Panc1 (cell line): ENCODE measurements at regions not wholly inside any gene's neighbourhood (a gene's known extent, or its start where the extent isn't known, plus 50 kb on each side); places are given as distances from the start of the nearest gene placed in this dataset.

Experiments used
- ATAC-seq: fragments of 200-7000 bp; cut with Tn5 transposase; 2 replicates; pipeline ENCODE4 v1.9.1; 2020; ENCODE audit warnings: mild to moderate bottlenecking, moderate library complexity
- BruUV-seq: library from RNA; stranded (reverse); fragments of 400-500 nt; replicated peaks from 2 replicates; lab custom pipeline; 2021; lab: Mats Ljungman, UMichigan
- CTCF ChIA-PET: fragments of 300-600 bp; sonication (Branson Sonifier 250); formaldehyde crosslinking; loops from one replicate; lab custom pipeline; 2022; ENCODE audit warnings: antibody characterized with exemption; lab: Charles Lee
- POLR2A ChIA-PET: fragments of 300-600 bp; sonication (Branson Sonifier 250); formaldehyde crosslinking; loops from one replicate; lab custom pipeline; 2022; ENCODE audit warnings: antibody characterized with exemption; lab: Charles Lee
- DNase-seq: peaks from one replicate; pipeline ENCODE4 v3.0.0-alpha.2; 2010; ENCODE audit warnings: low read depth, low spot score
- H3K27ac ChIP-seq: 2 replicates; pipeline ENCODE4 v1.5.1; 2011; ENCODE audit warnings: mild to moderate bottlenecking, low read length, inconsistent platforms
- H3K27me3 ChIP-seq: fragments of 200-500 bp; sonication (Bioruptor generic); 2 replicates; pipeline ENCODE4 v1.6.0; 2014; ENCODE audit warnings: low read length, inconsistent platforms; ENCODE audit not compliant: control insufficient read depth, insufficient read depth
- H3K36me3 ChIP-seq: fragments of 200-500 bp; sonication (Bioruptor generic); 2 replicates; pipeline ENCODE4 v1.5.1; 2014; ENCODE audit warnings: inconsistent platforms, mild to moderate bottlenecking, low read length, moderate library complexity; ENCODE audit not compliant: control insufficient read depth, insufficient read depth
- H3K4me1 ChIP-seq: 2 replicates; pipeline ENCODE4 v1.5.1; 2011; ENCODE audit warnings: inconsistent platforms, mild to moderate bottlenecking, low read length, moderate library complexity; ENCODE audit not compliant: control insufficient read depth, insufficient read depth
- H3K4me3 ChIP-seq, 2 experiments: 2 replicates each; pipeline ENCODE4 v1.5.1; 2011 to 2012; ENCODE audit warnings: low read depth in 2 of 2, low read length in 2 of 2, mild to moderate bottlenecking in 2 of 2, inconsistent platforms in 1 of 2, moderate library complexity in 1 of 2
- H3K9me3 ChIP-seq: fragments of 200-500 bp; sonication (Bioruptor generic); 2 replicates; pipeline ENCODE4 v1.5.1; 2014; ENCODE audit warnings: low read depth, mild to moderate bottlenecking, inconsistent platforms, low read length, moderate library complexity; ENCODE audit not compliant: control insufficient read depth, insufficient read depth
- POLR2AphosphoS5 ChIP-seq: IDR thresholded peaks from 2 replicates; pipeline ENCODE4 v1.6.1; 2012; ENCODE audit warnings: mild to moderate bottlenecking, low read depth, low read length, moderate library complexity
- SIN3A ChIP-seq: IDR thresholded peaks from 2 replicates; pipeline ENCODE4 v1.6.1; 2012; ENCODE audit warnings: low read depth, mild to moderate bottlenecking, low read length, moderate library complexity, borderline replicate concordance; ENCODE audit not compliant: insufficient read depth
- TCF7L2 ChIP-seq: IDR thresholded peaks from 2 replicates; pipeline ENCODE4 v1.6.1; 2011; ENCODE audit warnings: mild to moderate bottlenecking, low read depth, low read length, inconsistent platforms
- in situ Hi-C: cut with HindIII; loops from 2 replicates; pipeline ENCODE4 v1.10.0; 2016; ENCODE audit warnings: low sequenced_read_pairs, low pct_unique_long_range_greater_than_20kb
- intact Hi-C: fragments of 100-400 bp; cut with micrococcal nuclease; formaldehyde crosslinking; loops from one replicate; pipeline ENCODE4 v1.10.0; 2022; ENCODE audit not compliant: unreplicated experiment
- TF ChIP-seq, protein P1 (sequence below), 2 experiments: IDR thresholded peaks; 2 replicates each; pipeline ENCODE4 v1.6.1; 2011 to 2012; ENCODE audit warnings: low read depth in 2 of 2, control low read depth in 1 of 2, low read length in 1 of 2, mild to moderate bottlenecking in 1 of 2, moderate library complexity in 1 of 2; ENCODE audit not compliant: insufficient read depth in 1 of 2
- TF ChIP-seq, protein P2 (sequence below): fragments of 450-650 bp; IDR thresholded peaks from 2 replicates; pipeline ENCODE4 v1.5.1; 2017; ENCODE audit warnings: mild to moderate bottlenecking

DNA sequence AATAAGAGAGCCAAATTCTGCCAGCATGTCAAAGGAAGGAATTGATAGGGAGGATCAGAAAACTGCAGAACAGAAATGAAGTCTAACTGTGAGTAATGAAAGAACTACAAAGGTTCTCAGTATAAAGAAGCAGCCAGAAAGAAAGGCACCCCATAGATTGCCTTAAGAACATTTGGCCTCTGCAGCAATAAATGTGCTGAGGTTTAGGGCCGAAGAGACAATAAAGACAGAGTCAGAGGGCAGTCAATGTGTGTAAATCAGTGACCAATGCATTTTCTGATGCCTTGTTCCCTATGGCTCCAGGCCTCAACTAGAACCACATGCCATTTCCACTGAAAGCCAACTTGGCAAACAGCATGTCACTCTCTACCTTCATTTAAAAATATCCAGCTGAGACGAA is 281.0 kb downstream of the HINT1 start:
- intact Hi-C loops (no loop called here), in situ Hi-C loops (no loop called here)
- ATAC-seq (no peak), DNase-seq (no peak)
- no peak overlapping the region for H3K4me3 ChIP-seq
- no TSS peak for BruUV-seq
- H3K4me1 ChIP-seq, result no peaks in the 10 kb centered on the region
- H3K27ac ChIP-seq, result no peak overlapping the region
- H3K27me3 ChIP-seq, result peaks cover 8% of the 10 kb centered on the region; the same call in 1 of the 2 replicates
- CTCF ChIA-PET, result no interaction called here
- no peaks in the 10 kb centered on the region for H3K9me3 ChIP-seq
- H3K36me3 ChIP-seq, result no peaks in the 10 kb centered on the region
- TF ChIP-seq, protein P1, sequence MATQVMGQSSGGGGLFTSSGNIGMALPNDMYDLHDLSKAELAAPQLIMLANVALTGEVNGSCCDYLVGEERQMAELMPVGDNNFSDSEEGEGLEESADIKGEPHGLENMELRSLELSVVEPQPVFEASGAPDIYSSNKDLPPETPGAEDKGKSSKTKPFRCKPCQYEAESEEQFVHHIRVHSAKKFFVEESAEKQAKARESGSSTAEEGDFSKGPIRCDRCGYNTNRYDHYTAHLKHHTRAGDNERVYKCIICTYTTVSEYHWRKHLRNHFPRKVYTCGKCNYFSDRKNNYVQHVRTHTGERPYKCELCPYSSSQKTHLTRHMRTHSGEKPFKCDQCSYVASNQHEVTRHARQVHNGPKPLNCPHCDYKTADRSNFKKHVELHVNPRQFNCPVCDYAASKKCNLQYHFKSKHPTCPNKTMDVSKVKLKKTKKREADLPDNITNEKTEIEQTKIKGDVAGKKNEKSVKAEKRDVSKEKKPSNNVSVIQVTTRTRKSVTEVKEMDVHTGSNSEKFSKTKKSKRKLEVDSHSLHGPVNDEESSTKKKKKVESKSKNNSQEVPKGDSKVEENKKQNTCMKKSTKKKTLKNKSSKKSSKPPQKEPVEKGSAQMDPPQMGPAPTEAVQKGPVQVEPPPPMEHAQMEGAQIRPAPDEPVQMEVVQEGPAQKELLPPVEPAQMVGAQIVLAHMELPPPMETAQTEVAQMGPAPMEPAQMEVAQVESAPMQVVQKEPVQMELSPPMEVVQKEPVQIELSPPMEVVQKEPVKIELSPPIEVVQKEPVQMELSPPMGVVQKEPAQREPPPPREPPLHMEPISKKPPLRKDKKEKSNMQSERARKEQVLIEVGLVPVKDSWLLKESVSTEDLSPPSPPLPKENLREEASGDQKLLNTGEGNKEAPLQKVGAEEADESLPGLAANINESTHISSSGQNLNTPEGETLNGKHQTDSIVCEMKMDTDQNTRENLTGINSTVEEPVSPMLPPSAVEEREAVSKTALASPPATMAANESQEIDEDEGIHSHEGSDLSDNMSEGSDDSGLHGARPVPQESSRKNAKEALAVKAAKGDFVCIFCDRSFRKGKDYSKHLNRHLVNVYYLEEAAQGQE (IDR thresholded peaks at IDR 0.05; ENCODE audit: insufficient read depth in 1 of 2, low read depth in 2 of 2, low read length in 1 of 2), result no peak
- TF ChIP-seq SIN3A (no peak), POLR2AphosphoS5 (no peak), TCF7L2 (no peak)
- TF ChIP-seq, protein P2, sequence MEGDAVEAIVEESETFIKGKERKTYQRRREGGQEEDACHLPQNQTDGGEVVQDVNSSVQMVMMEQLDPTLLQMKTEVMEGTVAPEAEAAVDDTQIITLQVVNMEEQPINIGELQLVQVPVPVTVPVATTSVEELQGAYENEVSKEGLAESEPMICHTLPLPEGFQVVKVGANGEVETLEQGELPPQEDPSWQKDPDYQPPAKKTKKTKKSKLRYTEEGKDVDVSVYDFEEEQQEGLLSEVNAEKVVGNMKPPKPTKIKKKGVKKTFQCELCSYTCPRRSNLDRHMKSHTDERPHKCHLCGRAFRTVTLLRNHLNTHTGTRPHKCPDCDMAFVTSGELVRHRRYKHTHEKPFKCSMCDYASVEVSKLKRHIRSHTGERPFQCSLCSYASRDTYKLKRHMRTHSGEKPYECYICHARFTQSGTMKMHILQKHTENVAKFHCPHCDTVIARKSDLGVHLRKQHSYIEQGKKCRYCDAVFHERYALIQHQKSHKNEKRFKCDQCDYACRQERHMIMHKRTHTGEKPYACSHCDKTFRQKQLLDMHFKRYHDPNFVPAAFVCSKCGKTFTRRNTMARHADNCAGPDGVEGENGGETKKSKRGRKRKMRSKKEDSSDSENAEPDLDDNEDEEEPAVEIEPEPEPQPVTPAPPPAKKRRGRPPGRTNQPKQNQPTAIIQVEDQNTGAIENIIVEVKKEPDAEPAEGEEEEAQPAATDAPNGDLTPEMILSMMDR, result no peak
- POLR2A ChIA-PET, result no interaction called here

DNA sequence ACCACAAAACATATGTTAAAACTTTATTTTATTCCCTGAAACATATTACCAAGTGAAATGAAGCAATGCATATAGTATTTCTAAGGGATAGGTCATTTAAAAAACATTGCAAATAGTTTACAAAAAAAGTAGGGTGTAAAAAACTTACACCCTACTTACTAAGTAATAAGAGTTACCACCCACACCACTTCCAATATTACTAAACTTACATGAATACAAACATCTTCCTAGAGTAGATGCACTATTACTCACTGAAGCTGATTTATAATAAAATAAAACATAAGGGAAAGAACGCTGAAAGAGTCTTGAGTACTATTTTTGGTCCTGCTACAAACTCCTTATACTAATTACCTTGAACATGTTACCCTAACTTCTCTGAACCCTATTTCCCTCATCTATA is 289.4 kb downstream of the HINT1 start:
- DNase-seq (no peak), ATAC-seq (no peak)
- no TSS peak for BruUV-seq
- Histone ChIP-seq H3K4me3 (no peak overlapping the region), H3K27me3 (no peaks in the 10 kb centered on the region), H3K9me3 (no peaks in the 10 kb centered on the region), H3K36me3 (no peaks in the 10 kb centered on the region), H3K27ac (no peak overlapping the region), H3K4me1 (no peaks in the 10 kb centered on the region)
- ChIA-PET CTCF (no interaction called here), POLR2A (no interaction called here)
- intact Hi-C loops (no loop called here), in situ Hi-C loops (no loop called here)
- no peak for TF ChIP-seq TCF7L2
- no peak for TF ChIP-seq SIN3A
- TF ChIP-seq, protein P1 (IDR thresholded peaks at IDR 0.05; ENCODE audit: insufficient read depth in 1 of 2, low read depth in 2 of 2, low read length in 1 of 2), result no peak
- no peak for TF ChIP-seq POLR2AphosphoS5
- TF ChIP-seq, protein P2, result no peak
